ENCODE measurements at regions not wholly inside any gene's neighbourhood (a gene's known extent, or its start where the extent isn't known, plus 50 kb on each side); places are given as distances from the start of the nearest gene placed in this dataset.
"Not testable (repeated sequence)": the region's sequence is repeated elsewhere in the genome, so short reads cannot be mapped to it uniquely, and the experiment has no call there.

DNA sequence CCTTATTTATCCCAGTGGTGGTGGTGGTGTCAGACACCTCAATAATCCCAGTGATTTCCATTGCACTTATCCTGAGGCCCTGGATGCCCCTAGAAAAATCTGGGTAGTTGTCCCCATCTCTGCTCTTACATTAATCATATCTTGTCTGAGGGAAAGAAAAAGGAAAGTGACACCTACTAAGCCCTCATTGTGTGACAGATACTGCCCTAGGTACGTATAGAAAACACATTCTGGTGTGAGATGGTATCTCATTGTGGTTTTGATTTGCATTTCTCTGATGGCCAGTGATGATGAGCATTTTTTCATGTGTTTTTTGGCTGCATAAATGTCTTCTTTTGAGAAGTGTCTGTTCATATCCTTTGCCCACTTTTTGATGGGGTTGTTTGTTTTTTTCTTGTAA, 162.6 kb upstream of the JADE1 start:
- not testable (repeated sequence) for DNase-seq

DNA sequence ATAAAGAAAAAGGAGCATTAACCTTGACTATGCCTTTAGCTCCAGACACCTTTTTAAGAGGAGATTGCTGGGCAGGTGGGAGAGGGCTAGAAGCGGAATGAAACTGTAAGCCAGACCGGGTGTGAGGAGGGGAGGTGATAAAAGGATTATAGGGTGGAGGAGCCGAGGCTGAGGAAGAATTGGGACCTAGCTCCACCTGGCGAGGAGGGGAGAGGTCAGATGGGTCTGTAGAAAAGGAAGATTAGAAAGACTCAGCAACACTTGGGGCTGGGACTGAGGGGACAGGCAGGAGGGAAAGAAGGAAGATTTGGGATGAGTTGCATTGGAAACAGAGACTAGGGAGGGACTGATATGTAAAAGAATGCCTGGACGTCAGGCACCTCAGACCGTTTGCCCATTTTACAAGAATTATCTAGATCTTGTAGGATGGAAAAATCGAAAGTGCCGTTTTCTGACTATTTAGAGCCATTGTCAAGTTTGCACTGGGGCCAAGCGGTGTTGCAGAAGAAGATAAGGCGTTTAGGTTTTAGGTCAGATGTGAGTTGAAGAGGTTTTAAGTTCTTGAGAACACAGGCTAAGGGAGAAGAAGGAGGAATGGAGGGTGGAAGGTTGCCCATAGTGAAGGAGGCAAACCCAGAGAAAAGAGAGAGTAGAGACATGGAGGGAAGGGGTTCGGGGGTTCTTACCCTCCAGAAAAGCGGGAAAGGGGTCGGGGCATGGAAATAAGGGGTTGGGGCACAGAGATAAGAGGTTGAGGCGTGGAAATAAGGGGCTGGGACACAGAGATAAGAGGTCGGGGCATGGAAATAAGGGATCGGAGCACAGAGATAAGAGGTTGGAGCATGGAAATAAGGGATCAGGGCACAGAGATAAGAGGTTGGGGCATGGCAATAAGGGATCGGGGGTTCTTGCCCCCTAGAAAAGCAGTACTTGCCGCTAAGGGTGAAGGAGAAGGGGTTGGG, 164.5 kb upstream of the JADE1 start:
- not testable (repeated sequence) for DNase-seq

DNA sequence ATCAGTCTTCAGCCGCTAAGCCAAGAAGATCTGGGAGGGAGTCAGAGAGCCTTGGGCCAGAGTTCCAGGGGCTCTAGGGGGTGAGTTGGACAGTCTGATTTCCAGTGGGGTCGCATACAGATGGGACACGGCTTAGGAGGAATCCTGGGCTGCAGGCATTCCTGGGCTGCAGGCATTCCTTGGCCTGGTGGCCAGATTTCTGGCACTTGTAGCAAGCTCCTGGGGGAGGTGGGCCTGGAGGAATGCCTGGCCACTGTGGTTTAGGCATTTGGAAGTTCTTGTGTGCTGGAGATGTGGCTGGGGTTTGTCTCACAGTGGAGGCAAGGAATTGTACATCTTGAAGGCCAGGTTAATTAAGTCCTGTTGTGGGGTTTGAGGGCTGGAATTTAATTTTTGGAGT, 165.4 kb upstream of the JADE1 start:
- not testable (repeated sequence) for DNase-seq

DNA sequence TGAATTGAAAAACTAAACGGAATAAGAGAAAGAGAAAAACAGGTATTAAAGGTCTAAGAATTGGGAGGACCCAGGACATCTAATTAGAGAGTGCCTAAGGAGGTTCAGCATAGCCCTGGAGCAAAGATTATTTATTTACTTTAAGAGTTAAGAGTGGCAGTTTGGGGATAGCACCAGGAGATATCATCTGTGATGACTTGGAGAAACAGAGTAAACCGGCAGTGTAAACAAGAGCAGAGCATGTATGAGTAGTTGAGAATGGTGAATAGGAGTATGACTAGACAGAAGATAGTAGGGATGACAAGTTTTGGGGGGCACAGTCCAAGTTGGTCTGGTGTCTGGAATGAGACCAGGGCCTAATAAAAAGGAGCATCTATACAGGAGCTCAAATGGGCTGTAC, 167.9 kb upstream of the JADE1 start:
- DNase-seq: not testable (repeated sequence)

DNA sequence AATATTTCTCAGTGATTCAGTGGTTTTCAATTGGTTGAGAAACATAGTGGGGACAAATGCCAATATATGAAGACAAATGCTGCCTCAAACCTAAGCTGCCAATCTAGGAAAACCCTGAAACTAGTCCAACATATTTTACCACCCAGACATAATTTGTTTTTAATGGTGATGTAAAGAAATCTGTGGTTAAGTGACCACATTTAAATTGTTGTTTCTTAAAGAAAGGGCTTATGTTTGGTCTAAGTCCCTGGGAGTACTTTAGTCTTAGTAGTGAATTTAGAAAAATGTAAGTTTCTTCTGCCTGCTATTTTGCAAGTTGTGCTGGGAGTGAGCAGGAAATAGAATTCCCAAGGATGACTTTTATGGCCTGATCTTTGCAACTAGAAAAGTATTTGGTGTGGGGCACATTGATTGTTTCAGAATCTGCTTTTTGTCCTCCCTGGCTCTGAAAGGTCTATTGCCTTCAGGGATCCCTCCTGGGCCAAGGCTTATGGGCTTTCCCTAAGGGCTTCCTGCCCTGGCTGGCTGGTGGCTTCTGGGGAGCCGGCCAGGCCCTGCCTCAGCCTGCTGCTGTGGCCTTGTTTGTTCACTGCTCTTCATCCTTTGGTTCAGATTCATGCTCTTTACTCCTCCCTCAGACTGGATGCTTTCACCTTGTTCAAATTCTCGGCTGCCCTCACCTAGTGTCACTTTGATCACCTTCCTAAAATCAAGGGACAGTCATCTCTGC, 169.8 kb upstream of the JADE1 start:
- no peak for DNase-seq

DNA sequence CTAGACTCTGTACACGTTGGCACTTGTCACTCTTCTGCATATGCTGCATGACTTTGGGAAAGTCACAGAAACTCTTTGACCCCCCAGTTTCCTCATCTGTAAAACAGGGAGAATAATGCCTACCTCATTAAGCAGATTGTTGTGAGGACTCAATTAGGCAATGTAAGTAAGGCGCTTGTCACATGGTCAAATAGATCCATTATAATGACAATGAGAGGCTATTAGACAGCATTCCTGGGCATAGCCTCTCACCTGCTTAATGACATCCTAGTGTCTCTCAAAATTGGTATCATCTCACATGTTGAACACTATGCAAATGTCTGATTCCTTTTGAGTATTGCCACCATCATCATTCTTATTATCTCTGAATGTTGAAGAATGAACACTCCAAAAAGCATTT, 172.6 kb upstream of the JADE1 start:
- DNase-seq: no peak

DNA sequence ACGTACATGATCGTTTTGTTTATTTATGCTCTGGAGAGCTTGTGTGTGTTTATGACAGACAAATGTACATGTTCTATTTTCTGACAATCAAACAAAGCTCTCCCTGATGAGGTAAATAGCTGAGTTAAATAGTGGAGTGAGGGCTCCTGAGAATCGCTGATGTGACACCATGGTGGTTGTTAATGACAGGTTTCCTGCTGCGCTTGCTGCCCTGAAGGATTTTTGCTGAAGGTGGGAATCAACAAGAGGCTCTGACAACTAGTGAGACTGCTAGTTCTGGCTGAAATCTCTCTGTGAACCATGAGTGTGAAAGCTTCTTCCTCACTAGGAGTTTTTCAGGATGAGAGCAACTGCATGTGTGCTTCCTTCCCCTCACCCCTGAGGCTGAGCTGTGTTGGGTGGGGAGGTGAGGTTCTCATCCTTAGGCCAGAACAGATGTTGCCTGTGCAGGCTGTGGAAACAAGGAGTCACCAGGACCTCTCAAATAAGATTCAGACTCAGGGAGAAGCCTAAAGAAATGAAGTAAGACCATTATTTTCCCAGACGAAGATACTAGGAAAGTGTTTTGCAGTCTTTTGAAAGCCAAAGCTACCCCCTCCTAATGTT, 173.4 kb upstream of the JADE1 start:
- DNase-seq: no peak

DNA sequence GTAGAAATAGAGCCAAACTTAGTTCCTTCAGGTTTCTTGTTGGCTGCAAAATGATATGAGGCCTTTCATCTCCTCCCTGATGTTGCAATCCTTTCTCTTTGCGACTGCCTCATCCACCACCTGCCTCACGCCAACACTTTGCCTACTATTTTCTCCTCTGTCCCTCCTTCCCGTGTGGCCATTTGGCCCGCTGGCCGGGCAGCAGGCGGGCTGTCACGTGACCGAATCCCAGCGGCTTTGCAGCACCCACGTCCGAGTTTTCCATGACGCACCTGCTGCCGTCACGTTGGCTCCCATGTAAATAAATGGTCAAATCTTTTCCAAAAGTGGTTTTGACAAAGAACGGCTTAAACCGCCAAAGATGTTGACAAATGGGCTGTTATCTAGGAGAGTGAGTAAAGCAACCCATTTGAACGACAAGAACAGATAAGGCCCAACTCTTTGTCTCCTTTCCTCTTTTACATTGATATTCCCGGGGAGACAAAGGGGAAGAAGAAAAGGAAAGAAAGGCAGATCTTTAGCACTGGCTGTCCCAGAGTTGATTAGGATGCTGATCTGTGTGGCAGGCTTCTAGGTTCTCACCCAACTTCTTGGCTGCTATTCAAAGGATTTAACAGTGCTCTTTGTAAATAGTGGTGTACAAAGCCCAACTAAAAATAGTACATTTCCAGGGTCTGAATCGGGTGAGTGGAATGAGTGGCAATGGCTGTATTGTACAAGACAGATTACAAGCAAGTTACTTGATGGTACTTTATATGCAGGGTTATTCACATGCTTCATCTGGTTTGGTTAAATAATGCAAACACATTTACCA, 174.2 kb upstream of the JADE1 start:
- no peak for DNase-seq

DNA sequence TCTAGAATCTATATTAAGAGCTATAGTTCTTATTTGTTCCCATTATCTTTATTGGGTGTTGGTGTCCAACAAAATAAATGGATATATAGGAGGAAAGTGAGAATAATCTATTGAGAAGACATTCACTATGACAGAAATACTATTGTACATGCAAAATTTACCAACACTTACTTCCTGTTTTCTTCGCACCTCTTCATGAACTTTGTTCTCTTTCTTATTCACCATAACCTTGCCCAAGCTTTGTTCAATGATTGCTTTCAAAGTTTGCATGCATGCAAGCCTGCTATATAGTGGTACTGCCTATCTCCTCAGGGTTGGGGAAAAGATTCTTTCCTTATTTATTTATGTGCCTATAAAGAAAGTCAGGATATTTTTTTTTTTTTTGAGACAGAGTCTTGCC, 176.4 kb upstream of the JADE1 start:
- no peak for DNase-seq

DNA sequence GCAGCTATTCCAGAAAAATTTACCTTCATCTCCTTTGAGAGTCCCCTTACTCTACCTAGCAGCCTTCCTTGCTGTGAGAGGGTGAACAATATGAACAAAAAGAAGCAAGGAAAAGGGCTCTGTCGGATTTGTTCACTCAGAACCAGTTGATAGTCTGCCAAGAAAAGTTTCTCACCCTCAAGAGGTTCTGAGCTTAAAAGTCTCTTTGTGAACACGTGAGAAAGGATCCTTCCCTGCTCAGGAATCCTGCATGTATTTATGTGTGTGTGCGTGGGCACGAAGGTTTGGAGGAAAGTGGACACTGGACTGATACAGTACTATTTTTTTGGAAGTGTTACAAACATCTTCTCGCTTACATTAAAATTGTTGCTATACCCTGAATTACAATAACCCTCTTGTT, 178.6 kb upstream of the JADE1 start:
- no peak for DNase-seq

DNA sequence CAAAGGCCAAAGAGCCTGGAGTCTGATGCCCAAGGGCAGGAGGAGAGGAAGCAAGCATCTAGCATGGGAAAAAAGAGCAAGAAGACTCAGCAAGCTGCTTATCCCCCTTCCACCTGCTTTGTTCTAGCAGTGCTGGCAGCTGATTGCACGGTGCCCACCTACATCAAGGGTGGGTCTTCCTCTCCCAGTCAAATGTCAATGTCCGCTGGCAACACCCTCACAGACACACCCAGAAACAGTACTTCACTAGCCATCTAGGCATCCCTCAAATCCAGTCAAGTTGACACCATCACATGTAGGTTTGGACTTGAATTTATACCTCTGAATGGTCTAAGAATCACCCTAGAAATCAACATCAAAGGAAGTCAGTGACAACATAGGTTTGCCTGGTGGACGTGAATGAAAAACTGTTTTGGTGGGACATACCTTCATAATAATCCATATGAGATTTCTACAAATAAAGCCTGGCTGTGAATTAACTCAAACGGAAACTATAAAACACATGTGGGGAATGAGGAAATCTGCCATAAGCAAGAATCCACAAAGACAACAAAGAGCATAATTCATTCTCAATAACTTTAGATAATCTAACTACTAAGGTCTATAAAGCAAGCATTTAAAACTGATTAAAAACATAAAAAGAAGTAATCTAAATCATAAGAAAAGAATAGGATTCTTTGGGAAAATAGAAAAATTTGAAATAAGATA, 185.8 kb upstream of the JADE1 start:
- DNase-seq: no peak

DNA sequence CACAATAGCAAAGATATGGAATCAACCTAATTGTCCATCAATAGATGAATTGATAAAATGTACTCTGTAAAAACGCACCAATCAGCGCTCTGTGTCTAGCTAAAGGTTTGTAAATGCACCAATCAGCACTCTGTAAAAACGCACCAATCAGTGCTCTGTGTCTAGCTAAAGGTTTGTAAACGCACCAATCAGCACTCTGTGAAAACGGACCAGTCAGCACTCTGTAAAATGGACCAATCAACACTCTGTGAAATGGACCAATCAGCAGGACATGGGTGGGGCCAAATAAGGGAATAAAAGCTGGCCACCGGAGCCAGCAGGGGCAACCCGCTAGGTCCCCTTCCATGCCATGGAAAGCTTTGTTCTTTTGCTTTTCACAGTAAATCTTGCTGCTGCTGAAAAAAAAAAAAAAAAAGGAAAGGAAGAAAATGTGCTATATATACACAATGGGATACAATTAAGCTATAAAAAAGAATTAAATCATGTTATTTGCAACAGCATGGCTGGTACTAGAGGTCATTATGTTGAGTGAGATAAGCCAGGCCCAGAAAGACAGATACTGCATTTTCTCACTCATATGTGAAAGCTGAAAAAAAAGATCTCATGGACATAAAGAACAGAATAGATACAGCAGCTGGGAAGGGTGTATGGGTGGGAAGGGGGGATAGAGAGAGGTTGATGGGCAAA, 189.1 kb upstream of the JADE1 start:
- not testable (repeated sequence) for DNase-seq

DNA sequence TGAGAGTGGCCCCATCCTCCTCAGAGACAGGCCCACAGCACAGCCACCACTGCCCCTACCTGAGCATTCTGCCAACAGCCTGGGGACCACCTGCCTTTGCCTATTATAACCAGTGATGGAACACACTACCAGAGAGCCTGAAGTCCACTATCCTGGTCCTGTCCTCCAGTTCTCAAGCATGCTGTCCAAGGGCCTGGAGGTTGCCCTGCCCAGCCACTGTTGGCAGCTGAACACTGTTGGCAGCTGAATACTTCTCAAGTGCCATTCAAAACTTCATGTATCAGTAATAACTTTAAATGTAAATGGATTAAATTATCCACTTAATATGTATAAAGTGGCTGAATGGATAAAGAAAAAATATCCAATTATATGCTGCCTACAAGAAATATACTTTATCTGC, 194.3 kb upstream of the JADE1 start:
- no peak for DNase-seq

DNA sequence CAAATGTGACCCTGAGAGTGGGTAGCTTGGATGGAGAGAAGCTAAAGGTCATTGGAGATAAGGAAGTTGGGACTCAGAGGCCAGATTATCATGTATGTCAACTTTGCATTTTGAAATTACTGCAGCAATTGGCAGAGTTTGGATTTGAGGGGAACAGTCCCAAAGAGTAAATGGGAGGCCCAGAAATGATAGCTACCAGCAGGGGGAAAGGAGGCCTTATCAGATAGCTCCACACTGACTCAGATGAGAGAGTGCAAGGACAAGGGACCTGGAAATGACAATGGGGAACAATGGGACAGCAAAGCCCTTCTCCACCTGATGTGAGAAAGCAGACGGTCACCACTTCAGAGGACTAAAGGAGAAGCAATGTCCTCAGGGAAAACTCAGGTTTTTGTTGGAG, 201.5 kb upstream of the JADE1 start:
- DNase-seq: no peak

DNA sequence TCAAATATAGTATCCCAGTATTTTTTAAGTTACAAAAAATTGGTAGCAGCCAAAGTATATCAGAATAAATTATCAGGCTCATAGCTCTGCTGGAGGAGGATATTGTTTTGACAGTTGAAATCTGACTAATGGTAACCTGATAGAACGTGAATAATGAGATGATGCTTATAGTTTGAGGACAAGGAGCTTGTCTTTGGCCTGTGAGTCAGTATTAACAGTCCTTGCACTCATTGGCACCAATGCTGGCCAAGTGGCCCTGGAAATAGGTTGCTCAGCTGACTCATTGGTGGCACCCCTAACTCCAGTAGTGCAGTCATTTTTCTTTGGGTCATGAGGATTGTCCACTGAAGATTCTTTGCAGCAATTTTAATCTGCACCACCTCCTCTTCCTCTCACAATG, 203.3 kb upstream of the JADE1 start:
- DNase-seq: no peak

DNA sequence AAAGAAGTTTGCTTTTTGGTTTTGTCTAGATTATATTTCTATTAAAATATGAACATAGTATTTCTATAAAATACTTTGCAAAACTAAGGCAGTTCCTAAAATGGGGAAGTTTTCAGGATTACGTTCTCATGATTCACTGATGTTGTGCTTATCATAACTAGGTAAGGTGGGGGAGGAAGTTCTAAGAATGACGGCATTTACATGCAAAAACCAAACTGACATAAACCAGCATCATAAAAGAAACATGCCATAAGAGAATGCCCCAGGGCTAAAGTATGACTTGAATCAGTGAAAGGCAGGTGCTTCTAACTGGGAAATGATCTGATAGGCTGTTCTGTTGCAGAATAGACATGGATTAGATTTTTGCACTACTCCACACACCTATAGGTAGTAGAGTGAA, 204.7 kb upstream of the JADE1 start:
- no peak for DNase-seq

DNA sequence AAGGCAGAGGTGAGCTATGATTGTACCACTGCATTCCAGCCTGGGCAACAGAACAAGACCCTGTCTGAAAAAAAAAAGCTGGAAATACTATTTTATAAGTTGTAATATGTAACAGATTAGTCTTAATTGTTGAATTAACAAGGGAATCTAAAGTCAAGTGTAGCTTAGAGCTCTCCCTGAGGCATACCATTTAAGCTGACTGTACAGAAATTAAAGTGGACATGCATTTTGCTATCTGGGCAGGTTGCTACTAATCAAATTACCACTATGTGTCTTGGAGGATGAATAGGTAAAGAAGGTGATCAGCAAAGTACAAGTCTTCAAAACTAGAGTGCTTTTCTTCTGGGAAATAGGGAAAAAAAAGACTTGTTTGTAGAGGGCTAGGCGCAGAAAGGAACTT, 205.3 kb upstream of the JADE1 start:
- DNase-seq: no peak

DNA sequence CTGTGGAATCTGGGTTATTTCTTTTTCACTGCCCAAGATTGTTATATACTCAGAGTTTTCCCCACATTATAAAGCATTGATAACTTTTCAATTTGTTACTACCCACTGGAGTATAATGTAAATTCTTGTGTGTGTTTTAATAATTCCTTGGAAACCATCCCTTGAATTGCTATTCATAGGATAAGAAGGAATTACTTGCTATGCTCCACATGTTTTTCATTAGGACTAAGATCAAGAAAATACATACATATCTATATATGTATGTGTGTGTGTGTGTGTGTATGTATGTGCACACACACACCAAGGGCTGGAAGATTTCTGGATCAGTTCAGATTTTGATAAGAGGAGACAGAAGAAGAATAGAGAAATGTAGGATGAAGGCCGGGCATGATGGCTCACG, 206.4 kb upstream of the JADE1 start:
- no peak for DNase-seq

DNA sequence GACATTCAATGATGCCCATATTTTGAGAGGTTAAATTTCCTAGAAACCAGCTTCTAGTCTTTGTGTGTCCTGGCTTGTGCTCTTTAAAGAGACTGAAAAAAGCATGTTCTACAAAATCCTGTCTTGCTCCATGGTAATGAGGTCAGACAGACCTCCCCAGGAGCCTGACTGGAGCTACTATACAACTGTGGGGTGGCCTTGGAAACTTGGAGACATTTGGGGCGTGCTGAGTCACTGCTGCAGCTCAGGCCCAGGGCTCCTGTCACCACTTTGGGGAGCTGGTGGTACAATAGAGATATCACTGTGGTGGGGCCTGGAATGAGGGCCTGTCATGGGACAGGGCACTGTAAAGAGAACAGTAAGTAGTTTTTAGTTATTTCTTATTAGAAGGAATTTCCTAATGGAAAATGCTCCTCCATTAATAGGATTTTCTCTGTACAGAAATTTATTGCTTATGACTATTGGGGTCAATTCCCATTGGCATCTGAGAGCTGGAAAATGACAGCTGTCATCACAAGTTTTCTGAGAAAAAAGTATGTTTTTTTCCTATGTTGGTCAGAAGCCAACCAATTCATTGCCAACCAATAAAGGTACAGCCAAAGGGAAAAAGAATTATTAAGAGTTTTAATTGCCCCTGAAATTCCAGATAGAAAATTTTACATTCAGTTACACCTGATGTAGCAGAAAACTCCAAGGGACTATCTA, 207.4 kb upstream of the JADE1 start:
- DNase-seq: no peak

DNA sequence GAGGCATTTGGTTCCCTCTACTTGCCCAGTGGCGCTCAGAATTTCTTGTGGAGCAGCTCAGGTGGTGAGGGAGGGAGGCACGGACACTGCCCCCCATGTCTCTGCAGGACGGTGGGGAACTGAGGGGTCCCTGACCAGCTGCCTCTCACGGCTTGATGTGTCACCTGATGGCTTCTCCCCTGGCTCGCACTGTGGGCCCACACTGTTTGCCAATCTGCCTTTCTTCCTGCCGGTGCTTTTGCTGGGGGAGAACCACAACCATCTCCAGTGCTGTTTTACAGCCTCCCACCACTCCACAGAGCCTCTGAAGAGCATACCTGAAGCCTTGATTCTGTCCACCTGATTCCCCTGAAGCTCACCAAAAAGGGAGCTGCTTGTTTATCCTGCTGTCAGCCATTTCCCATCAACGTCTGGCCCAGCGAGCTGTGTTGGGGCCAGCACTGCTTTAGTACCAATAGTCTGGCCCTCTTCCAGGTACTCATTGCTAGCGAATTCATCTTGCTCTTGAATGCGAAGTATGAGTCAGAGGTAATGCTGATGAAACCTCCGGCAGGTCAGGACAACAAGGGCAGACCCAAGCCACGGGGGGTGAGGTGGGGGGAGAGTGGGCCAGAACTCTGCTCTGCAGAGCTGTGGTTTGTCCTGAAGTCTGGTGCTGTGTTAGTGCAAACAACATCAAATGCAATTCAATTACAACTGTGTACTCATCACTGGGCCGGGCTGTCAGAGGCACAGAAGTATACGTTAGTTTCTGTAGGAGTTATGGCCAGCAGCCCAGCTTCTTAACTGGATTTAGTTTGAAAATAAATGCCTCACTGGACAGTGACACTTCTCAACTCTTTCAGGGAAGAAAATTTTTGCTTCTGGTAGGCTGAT, 208.3 kb upstream of the JADE1 start:
- DNase-seq: no peak
